Tibial nerve (tissue), 4 donors: ENCODE measurements at regions not wholly inside any gene's neighbourhood (a gene's known extent, or its start where the extent isn't known, plus 50 kb on each side); places are given as distances from the start of the nearest gene placed in this dataset.

Experiments used
- CTCF ChIP-seq, 5 experiments: fragments of 200-600 bp in 3 of 5; fragments of 450-650 bp in 2 of 5; sonication (generic) in 3 of 5; IDR thresholded peaks; one replicate each; pipeline ENCODE4 v1.5.1; 2016 to 2019; ENCODE audit warnings: antibody characterized with exemption in 5 of 5, mild to moderate bottlenecking in 3 of 5, moderate library complexity in 2 of 5
- EP300 ChIP-seq, 2 donors: sonication (generic); formaldehyde crosslinking; IDR thresholded peaks; one replicate each; pipeline ENCODE4 v1.6.1; 2017; ENCODE audit warnings: antibody characterized with exemption in 2 of 2, mild to moderate bottlenecking in 1 of 2
- POLR2A ChIP-seq, 2 donors: fragments of 450-650 bp; IDR thresholded peaks; one replicate each; pipeline ENCODE4 v1.6.1; 2017; ENCODE audit warnings: antibody characterized with exemption in 2 of 2, mild to moderate bottlenecking in 2 of 2, moderate library complexity in 2 of 2

GRCh38 chr13:40124633-40125015 is 469.2 kb downstream of the COG6 start:
- TF ChIP-seq EP300 (IDR thresholded peaks at IDR 0.05) = no peak
- TF ChIP-seq CTCF (IDR thresholded peaks at IDR 0.05) = no peak
- no peak for TF ChIP-seq POLR2A (IDR thresholded peaks at IDR 0.05)
